Stimulated activated naive CD8-positive, alpha-beta T cell treated with anti-CD3 and anti-CD28 coated beads, Interleukin-15, Interleukin-2, amounts not matched to agents 100 ng/mL and 50 ng/mL, for 24 hours (primary cell): ENCODE measurements at regions not wholly inside any gene's neighbourhood (a gene's known extent, or its start where the extent isn't known, plus 50 kb on each side); places are given as distances from the start of the nearest gene placed in this dataset.

Source experiments
- H3K27ac Mint-ChIP-seq: one replicate; pipeline ENCODE4 v1.8.0; 2021; ENCODE audit warnings: mild to moderate bottlenecking, mixed read lengths
- H3K27me3 Mint-ChIP-seq: one replicate; pipeline ENCODE4 v1.8.0; 2021; ENCODE audit warnings: mixed read lengths
- H3K36me3 Mint-ChIP-seq: one replicate; pipeline ENCODE4 v1.8.0; 2021; ENCODE audit warnings: low read depth, mixed read lengths
- H3K4me1 Mint-ChIP-seq: one replicate; pipeline ENCODE4 v1.8.0; 2021; ENCODE audit warnings: low read depth, mixed read lengths
- H3K4me3 Mint-ChIP-seq: one replicate; pipeline ENCODE4 v1.8.0; 2021; ENCODE audit warnings: mild to moderate bottlenecking, mixed read lengths
- H3K9me3 Mint-ChIP-seq: one replicate; pipeline ENCODE4 v1.8.0; 2021; ENCODE audit warnings: mixed read lengths

DNA sequence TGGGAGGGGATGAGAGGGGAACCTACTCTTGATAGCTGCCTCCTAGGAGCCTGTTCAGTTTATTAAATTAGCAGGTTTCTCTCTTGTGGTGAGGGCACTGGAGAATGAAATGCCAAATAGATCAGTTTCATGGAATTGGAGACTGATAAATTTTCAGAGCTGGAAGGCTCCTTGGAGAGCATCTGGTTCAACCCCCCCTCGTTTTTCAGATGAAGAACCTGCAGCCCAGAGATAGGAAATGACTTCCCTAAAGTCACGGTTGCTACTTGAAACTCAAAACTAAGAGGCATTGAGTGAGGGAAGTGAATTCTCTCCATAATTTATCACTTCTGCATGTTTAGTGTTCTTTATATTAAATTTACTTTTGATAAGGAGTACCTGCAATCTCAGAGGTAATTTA, 366.0 kb upstream of the CCL2 start:
- H3K27me3 Mint-ChIP-seq, result peaks cover 9% of the 10 kb centered on the region
- no peaks in the 10 kb centered on the region for H3K9me3 Mint-ChIP-seq
- H3K4me1 Mint-ChIP-seq, result no peaks in the 10 kb centered on the region
- H3K4me3 Mint-ChIP-seq, result no peak overlapping the region
- no peak overlapping the region for H3K27ac Mint-ChIP-seq
- no peaks in the 10 kb centered on the region for H3K36me3 Mint-ChIP-seq

GRCh38 chr17:33889766-33890165, 365.3 kb upstream of the CCL2 start:
- no peaks in the 10 kb centered on the region for H3K4me1 Mint-ChIP-seq
- H3K27ac Mint-ChIP-seq, result no peak overlapping the region
- no peaks in the 10 kb centered on the region for H3K9me3 Mint-ChIP-seq
- no peaks in the 10 kb centered on the region for H3K36me3 Mint-ChIP-seq
- peaks cover 9% of the 10 kb centered on the region for H3K27me3 Mint-ChIP-seq
- H3K4me3 Mint-ChIP-seq, result no peak overlapping the region

GRCh38 chr17:33892717-33893591, 362.1 kb upstream of the CCL2 start:
- Mint-ChIP-seq H3K4me1 (no peaks in the 10 kb centered on the region), H3K9me3 (no peaks in the 10 kb centered on the region), H3K4me3 (no peak overlapping the region), H3K27me3 (peaks cover 7% of the 10 kb centered on the region), H3K27ac (no peak overlapping the region), H3K36me3 (no peaks in the 10 kb centered on the region)

DNA sequence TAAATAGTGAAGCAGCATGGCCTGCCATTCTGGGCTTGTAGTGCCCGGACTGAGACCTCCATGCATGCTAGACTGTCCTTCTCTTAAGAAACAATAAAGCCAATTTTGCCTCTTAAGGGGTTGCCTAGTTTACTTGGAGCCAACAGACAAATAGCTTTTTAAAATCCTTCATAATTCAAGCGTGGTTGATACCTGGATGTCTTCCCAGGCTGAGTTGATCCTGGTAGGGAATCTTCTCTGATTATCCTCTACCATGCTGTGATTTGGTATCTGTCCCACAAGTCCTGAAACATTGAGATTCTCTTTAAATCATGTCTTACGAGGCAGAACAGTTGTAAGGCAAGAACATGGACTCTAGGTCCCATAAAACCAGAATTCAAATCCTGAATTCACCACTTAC, 359.6 kb upstream of the CCL2 start:
- H3K27ac Mint-ChIP-seq, result no peak overlapping the region
- H3K4me1 Mint-ChIP-seq, result no peaks in the 10 kb centered on the region
- no peak overlapping the region for H3K4me3 Mint-ChIP-seq
- no peaks in the 10 kb centered on the region for H3K9me3 Mint-ChIP-seq
- no peaks in the 10 kb centered on the region for H3K36me3 Mint-ChIP-seq
- H3K27me3 Mint-ChIP-seq, result peaks cover 19% of the 10 kb centered on the region

DNA sequence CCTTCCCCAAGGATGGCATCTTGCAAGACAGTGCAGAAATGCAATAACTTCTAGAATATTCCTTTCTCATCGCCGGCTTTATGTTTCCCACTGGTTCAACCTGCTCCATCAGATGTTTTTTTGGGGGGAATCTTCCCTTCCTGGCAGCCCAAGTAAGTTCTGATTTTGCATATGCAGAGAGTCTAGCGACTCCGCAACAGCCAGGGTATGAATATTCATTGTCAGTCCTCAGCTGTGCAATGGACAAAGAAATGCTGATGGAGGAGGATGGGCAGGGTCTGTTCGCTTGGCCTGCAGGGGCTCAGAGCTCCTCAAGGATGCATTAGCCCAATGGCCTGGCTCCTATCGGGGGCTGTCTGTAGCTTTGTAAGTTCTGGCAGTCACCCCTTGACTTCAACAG, 358.8 kb upstream of the CCL2 start:
- Mint-ChIP-seq H3K36me3 (no peaks in the 10 kb centered on the region), H3K27me3 (peaks cover 22% of the 10 kb centered on the region), H3K4me1 (no peaks in the 10 kb centered on the region), H3K4me3 (no peak overlapping the region), H3K27ac (no peak overlapping the region), H3K9me3 (no peaks in the 10 kb centered on the region)

DNA sequence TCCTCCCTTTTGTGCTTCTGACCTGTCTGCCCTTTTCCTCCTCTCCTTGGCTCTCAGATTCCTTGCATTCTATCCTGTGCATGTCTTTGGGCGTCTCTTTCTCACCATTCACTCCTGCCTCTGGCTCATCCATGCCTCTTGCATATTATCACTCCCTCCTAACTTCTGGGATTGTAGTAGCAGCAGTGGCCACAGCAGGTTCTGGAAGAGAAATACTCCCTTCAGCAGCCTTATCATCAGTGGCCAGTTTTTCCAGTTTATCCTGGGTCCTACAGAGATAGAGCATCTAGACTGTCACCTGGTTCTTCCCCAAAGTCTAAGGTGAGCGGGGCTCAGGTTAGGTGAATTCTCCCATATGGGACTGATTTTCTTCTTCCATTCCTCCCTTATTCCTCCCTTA, 354.0 kb upstream of the CCL2 start:
- no peaks in the 10 kb centered on the region for H3K9me3 Mint-ChIP-seq
- H3K27ac Mint-ChIP-seq, result no peak overlapping the region
- no peak overlapping the region for H3K4me3 Mint-ChIP-seq
- H3K36me3 Mint-ChIP-seq, result no peaks in the 10 kb centered on the region
- peaks cover 22% of the 10 kb centered on the region for H3K27me3 Mint-ChIP-seq
- H3K4me1 Mint-ChIP-seq, result no peaks in the 10 kb centered on the region

DNA sequence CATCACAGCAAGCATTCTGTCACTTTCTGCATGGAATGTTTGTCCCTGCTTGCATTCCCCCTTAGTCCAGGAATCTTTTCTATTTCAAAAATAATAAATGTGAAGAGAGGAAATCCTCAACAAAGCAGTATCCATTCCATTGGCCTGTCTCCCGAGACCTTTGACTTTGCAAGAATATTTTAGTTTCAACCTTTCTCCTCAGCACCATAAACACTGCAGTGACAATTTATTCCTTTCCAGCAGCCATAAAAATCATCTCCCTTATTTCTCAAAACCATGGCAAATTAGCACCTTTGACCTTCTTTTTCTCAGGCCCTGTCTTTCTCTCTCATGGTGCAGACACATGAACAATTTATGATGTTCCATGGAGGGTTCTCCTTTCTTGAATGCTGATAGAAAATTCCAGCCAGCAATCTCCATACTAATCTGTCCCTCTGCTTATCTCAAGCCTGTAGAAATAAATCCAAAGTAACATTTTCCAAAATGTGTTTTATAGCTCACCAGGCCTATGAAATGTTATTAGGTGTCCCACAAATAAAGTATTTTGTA, 352.1 kb upstream of the CCL2 start:
- Mint-ChIP-seq H3K36me3 (no peaks in the 10 kb centered on the region), H3K9me3 (no peaks in the 10 kb centered on the region), H3K4me3 (no peak overlapping the region), H3K4me1 (no peaks in the 10 kb centered on the region), H3K27me3 (peaks cover 22% of the 10 kb centered on the region), H3K27ac (no peak overlapping the region)

- no peak overlapping the region for H3K27ac Mint-ChIP-seq
- no peaks in the 10 kb centered on the region for H3K36me3 Mint-ChIP-seq
- no peaks in the 10 kb centered on the region for H3K4me1 Mint-ChIP-seq
- H3K4me3 Mint-ChIP-seq, result no peak overlapping the region
- H3K9me3 Mint-ChIP-seq, result no peaks in the 10 kb centered on the region
- peaks cover 13% of the 10 kb centered on the region for H3K27me3 Mint-ChIP-seq
Measured at GRCh38 chr17:33904476-33904875, 350.6 kb upstream of the CCL2 start.

- Mint-ChIP-seq H3K27me3 (peaks cover 10% of the 10 kb centered on the region), H3K4me3 (no peak overlapping the region), H3K36me3 (no peaks in the 10 kb centered on the region), H3K4me1 (no peaks in the 10 kb centered on the region), H3K9me3 (no peaks in the 10 kb centered on the region), H3K27ac (no peak overlapping the region)
Measured at GRCh38 chr17:33905338-33905800, 349.7 kb upstream of the CCL2 start.

DNA sequence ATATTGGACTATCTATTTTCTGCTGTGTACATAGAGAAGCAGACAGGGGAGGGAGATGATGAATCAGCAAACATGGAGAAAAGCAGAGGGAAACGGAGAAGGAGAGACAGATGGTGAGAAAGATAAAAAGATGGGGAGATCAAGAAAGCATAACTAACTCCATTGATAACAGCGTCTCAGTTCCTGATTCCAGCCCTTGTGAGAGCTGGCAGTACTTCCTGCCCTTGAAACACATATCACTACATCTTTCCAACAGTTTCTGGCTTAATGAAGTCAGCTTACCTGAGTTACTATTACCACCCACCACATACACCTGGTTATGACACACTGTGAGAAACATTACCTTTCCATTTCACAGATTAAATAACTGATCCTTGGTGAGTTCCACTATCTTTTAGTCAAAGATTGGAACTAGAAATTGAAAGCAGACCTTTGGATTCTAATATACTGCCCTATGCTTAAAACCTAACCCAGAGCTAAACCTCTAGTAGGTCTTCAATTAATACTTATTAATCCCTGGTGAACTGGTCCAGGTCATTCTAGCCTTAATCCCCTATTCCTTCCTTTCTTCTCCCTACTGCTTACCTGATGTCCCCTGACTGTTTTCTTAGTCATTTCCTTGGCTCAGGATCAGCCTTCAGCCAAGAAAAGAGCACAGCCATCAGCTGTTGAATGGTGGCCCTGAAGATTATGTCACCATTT, 346.6 kb upstream of the CCL2 start:
- no peak overlapping the region for H3K27ac Mint-ChIP-seq
- no peak overlapping the region for H3K4me3 Mint-ChIP-seq
- peaks cover 2% of the 10 kb centered on the region for H3K27me3 Mint-ChIP-seq
- no peaks in the 10 kb centered on the region for H3K4me1 Mint-ChIP-seq
- H3K9me3 Mint-ChIP-seq, result no peaks in the 10 kb centered on the region
- no peaks in the 10 kb centered on the region for H3K36me3 Mint-ChIP-seq

DNA sequence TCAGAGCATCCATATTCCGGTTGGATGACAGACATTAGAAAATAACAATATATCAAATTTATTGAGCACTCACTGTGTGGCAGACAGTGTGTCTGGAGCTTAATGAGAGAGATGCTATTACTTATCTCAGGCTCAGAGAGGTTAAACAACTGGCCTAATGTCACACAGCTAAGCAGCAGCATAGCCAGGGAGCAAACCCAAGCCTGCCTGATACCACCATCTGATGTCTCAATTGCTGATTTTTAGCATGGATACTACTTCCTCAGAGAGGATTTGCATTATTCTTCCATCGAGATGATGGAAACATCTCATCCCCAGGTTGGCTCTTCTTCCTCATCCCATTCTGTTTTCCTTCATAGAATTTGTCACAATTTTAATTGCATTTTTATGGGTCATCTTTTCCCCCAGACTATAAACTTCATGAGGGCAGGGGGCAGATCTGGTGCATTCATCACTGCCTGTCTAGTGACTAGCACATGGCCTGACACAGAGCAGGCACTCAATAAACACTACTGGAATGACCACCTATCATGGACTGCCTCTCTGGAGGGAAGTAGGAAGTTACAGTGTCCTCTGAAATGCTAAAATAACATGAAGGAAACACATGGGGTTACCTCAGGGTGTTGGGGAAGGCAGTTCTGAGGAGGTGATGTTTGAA, 344.8 kb upstream of the CCL2 start:
- H3K4me1 Mint-ChIP-seq, result no peaks in the 10 kb centered on the region
- no peak overlapping the region for H3K4me3 Mint-ChIP-seq
- peaks cover 6% of the 10 kb centered on the region for H3K27me3 Mint-ChIP-seq
- no peaks in the 10 kb centered on the region for H3K36me3 Mint-ChIP-seq
- H3K9me3 Mint-ChIP-seq, result no peaks in the 10 kb centered on the region
- H3K27ac Mint-ChIP-seq, result no peak overlapping the region

DNA sequence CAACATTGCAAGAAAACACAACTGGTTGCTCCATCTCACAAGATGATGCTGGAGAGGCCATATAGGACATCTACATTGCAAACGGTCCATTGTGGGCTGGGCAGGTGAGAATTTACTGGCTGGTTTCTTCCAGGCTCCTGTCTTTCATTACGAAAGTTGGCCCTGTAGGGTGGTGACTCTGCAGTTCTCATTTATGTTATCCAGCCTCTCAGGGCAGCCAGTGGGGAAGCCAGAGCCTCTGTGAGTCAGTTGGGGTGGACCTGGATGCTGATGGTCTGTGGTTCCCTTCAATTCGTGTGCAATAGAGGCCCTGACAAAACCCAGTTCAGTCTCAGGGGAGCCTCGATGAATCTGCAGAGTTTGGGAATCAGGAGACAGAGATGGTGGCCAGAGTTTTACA, 341.0 kb upstream of the CCL2 start:
- no peaks in the 10 kb centered on the region for H3K4me1 Mint-ChIP-seq
- no peak overlapping the region for H3K4me3 Mint-ChIP-seq
- peaks cover 16% of the 10 kb centered on the region for H3K27me3 Mint-ChIP-seq
- H3K27ac Mint-ChIP-seq, result no peak overlapping the region
- H3K9me3 Mint-ChIP-seq, result no peaks in the 10 kb centered on the region
- H3K36me3 Mint-ChIP-seq, result no peaks in the 10 kb centered on the region

DNA sequence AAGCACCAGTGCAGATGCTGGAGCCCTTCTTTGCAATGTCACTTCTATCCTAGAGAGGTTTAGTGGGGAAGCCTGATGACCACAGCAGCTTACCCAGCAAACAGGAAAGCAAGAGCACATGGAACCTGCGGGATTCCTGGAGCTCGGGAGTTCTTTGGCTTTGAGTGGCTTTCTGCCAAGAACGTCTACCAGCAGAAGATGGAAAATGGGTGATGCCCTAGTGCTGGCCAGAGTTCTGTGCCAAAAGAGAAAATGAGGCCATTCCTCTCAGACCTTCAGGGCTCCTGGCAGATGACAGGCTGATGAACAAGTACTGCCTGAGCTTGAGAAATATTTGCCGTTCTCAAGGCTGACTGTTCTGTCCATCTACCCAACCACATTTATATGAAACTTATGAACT, 332.1 kb upstream of the CCL2 start:
- Mint-ChIP-seq H3K36me3 (no peaks in the 10 kb centered on the region), H3K9me3 (no peaks in the 10 kb centered on the region), H3K4me1 (no peaks in the 10 kb centered on the region), H3K4me3 (no peak overlapping the region), H3K27me3 (peaks cover 6% of the 10 kb centered on the region), H3K27ac (no peak overlapping the region)

- Mint-ChIP-seq H3K4me3 (no peak overlapping the region), H3K36me3 (no peaks in the 10 kb centered on the region), H3K9me3 (no peaks in the 10 kb centered on the region), H3K4me1 (no peaks in the 10 kb centered on the region), H3K27ac (no peak overlapping the region), H3K27me3 (peaks cover 3% of the 10 kb centered on the region)
Measured at GRCh38 chr17:33924104-33924503, 331.0 kb upstream of the CCL2 start.

GRCh38 chr17:33925649-33926048, 329.4 kb upstream of the CCL2 start:
- Mint-ChIP-seq H3K36me3 (no peaks in the 10 kb centered on the region), H3K4me1 (no peaks in the 10 kb centered on the region)

More at GRCh38 chr17:33925649-33926048, 329.4 kb upstream of the CCL2 start:
- Mint-ChIP-seq H3K9me3 (no peaks in the 10 kb centered on the region), H3K4me3 (no peak overlapping the region), H3K27ac (no peak overlapping the region), H3K27me3 (peaks cover 3% of the 10 kb centered on the region)
